SK-N-SH treated with all-trans-retinoic acid at 6 μM for 48 hours (cell line): ENCODE measurements at regions not wholly inside any gene's neighbourhood (a gene's known extent, or its start where the extent isn't known, plus 50 kb on each side); places are given as distances from the start of the nearest gene placed in this dataset.

ENCODE experiments used
- ARNTL ChIP-seq: fragments of 450-650 bp; formaldehyde crosslinking; IDR thresholded peaks from 2 replicates; pipeline ENCODE4 v1.5.0; 2020; ENCODE audit warnings: low read depth, mild to moderate bottlenecking, moderate library complexity, borderline replicate concordance
- CSDC2 ChIP-seq: fragments of 250-450 bp; sonication (Bioruptor Pico); IDR thresholded peaks from 2 replicates; pipeline ENCODE4 v1.5.0; 2020; ENCODE audit warnings: mild to moderate bottlenecking, moderate library complexity
- OSR1 ChIP-seq: fragments of 250-450 bp; sonication (Bioruptor Pico); IDR thresholded peaks from 2 replicates; pipeline ENCODE4 v1.8.0; 2022; ENCODE audit warnings: moderate library complexity, mild to moderate bottlenecking, inconsistent platforms
- SNAI2 ChIP-seq: fragments of 250-450 bp; sonication (Bioruptor Pico); IDR thresholded peaks from 2 replicates; pipeline ENCODE4 v1.5.0; 2020; ENCODE audit warnings: mild to moderate bottlenecking, moderate library complexity
- ZFP30 ChIP-seq: fragments of 450-650 bp; formaldehyde crosslinking; IDR thresholded peaks from 2 replicates; pipeline ENCODE4 v1.5.0; 2022; ENCODE audit warnings: mild to moderate bottlenecking, moderate library complexity
- ZNF565 ChIP-seq: fragments of 450-650 bp; formaldehyde crosslinking; conservative IDR thresholded peaks from 2 replicates; pipeline ENCODE4 v1.5.0; 2020; ENCODE audit warnings: low read depth, mild to moderate bottlenecking, moderate library complexity
- TF ChIP-seq, protein P1 (sequence below): fragments of 250-450 bp; sonication (Bioruptor Pico); IDR thresholded peaks from 2 replicates; pipeline ENCODE4 v1.8.0; 2020; ENCODE audit warnings: mild to moderate bottlenecking, moderate library complexity, borderline replicate concordance

GRCh38 chr5:92911851-92912250, 669.2 kb downstream of the NR2F1-AS1 start:
- TF ChIP-seq ARNTL (CRISPR knock-in tag) (no peak), CSDC2 (no peak), SNAI2 (CRISPR knock-in tag) (no peak), OSR1 (no peak), ZFP30 (CRISPR knock-in tag) (no peak), ZNF565 (no peak)
- TF ChIP-seq, protein P1, sequence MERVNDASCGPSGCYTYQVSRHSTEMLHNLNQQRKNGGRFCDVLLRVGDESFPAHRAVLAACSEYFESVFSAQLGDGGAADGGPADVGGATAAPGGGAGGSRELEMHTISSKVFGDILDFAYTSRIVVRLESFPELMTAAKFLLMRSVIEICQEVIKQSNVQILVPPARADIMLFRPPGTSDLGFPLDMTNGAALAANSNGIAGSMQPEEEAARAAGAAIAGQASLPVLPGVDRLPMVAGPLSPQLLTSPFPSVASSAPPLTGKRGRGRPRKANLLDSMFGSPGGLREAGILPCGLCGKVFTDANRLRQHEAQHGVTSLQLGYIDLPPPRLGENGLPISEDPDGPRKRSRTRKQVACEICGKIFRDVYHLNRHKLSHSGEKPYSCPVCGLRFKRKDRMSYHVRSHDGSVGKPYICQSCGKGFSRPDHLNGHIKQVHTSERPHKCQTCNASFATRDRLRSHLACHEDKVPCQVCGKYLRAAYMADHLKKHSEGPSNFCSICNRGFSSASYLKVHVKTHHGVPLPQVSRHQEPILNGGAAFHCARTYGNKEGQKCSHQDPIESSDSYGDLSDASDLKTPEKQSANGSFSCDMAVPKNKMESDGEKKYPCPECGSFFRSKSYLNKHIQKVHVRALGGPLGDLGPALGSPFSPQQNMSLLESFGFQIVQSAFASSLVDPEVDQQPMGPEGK = no peak
